ENCODE measurements at regions not wholly inside any gene's neighbourhood (a gene's known extent, or its start where the extent isn't known, plus 50 kb on each side); places are given as distances from the start of the nearest gene placed in this dataset.

GRCh38 chr18:60775978-60776377, 403.4 kb upstream of the MC4R start:
- H3K4me3 ChIP-seq (ENCODE audit: low read depth in 2 of 2, low read length in 2 of 2), result no peak overlapping the region
- H3K27me3 ChIP-seq (ENCODE audit: control insufficient read depth, insufficient read depth, low read length), result no peaks in the 10 kb centered on the region
- no peak for TF ChIP-seq TCF7L2 (IDR thresholded peaks at IDR 0.05; ENCODE audit: low read depth, low read length)
- TF ChIP-seq REST (IDR thresholded peaks at IDR 0.05; ENCODE audit: insufficient read depth in 1 of 2, low read depth in 2 of 2, low read length in 1 of 2), result no peak
- no peak for TF ChIP-seq POLR2AphosphoS5 (IDR thresholded peaks at IDR 0.05; ENCODE audit: low read depth, low read length)
- TF ChIP-seq CTCF (IDR thresholded peaks at IDR 0.05), result no peak
- no peak for TF ChIP-seq SIN3A (IDR thresholded peaks at IDR 0.05; ENCODE audit: borderline replicate concordance, insufficient read depth, low read depth, low read length)
- BruUV-seq (replicated peaks), result no TSS peak
- POLR2A ChIA-PET, result no interaction called here
- H3K36me3 ChIP-seq (ENCODE audit: control insufficient read depth, insufficient read depth, low read length), result no peaks in the 10 kb centered on the region
- H3K4me1 ChIP-seq (ENCODE audit: control insufficient read depth, insufficient read depth, low read length), result no peaks in the 10 kb centered on the region
- no peak for ATAC-seq
- in situ Hi-C loops (cut with HindIII; ENCODE audit: low pct_unique_long_range_greater_than_20kb, low sequenced_read_pairs), result no loop called here
- no peak overlapping the region for H3K27ac ChIP-seq (ENCODE audit: low read length)
- intact Hi-C loops (cut with micrococcal nuclease; ENCODE audit: unreplicated experiment), result no loop called here
- H3K9me3 ChIP-seq (ENCODE audit: control insufficient read depth, insufficient read depth, low read depth, low read length), result no peaks in the 10 kb centered on the region
- CTCF ChIA-PET, result no interaction called here
- no peak for DNase-seq (ENCODE audit: low read depth, low spot score)

GRCh38 chr18:60784161-60784560, 411.6 kb upstream of the MC4R start:
- no peak for TF ChIP-seq POLR2AphosphoS5 (IDR thresholded peaks at IDR 0.05; ENCODE audit: low read depth, low read length)
- TF ChIP-seq REST (IDR thresholded peaks at IDR 0.05; ENCODE audit: insufficient read depth in 1 of 2, low read depth in 2 of 2, low read length in 1 of 2), result no peak
- TF ChIP-seq CTCF (IDR thresholded peaks at IDR 0.05), result no peak
- no peak for TF ChIP-seq TCF7L2 (IDR thresholded peaks at IDR 0.05; ENCODE audit: low read depth, low read length)
- TF ChIP-seq SIN3A (IDR thresholded peaks at IDR 0.05; ENCODE audit: borderline replicate concordance, insufficient read depth, low read depth, low read length), result no peak
- no peaks in the 10 kb centered on the region for H3K9me3 ChIP-seq (ENCODE audit: control insufficient read depth, insufficient read depth, low read depth, low read length)
- H3K27ac ChIP-seq (ENCODE audit: low read length), result no peak overlapping the region
- no peaks in the 10 kb centered on the region for H3K36me3 ChIP-seq (ENCODE audit: control insufficient read depth, insufficient read depth, low read length)
- ChIA-PET CTCF (no interaction called here), POLR2A (no interaction called here)
- no peaks in the 10 kb centered on the region for H3K4me1 ChIP-seq (ENCODE audit: control insufficient read depth, insufficient read depth, low read length)
- DNase-seq (ENCODE audit: low read depth, low spot score) (no peak), ATAC-seq (no peak)
- intact Hi-C loops (cut with micrococcal nuclease; ENCODE audit: unreplicated experiment), result no loop called here
- no TSS peak for BruUV-seq (replicated peaks)
- H3K27me3 ChIP-seq (ENCODE audit: control insufficient read depth, insufficient read depth, low read length), result no peaks in the 10 kb centered on the region
- in situ Hi-C loops (cut with HindIII; ENCODE audit: low pct_unique_long_range_greater_than_20kb, low sequenced_read_pairs), result no loop called here
- no peak overlapping the region for H3K4me3 ChIP-seq (ENCODE audit: low read depth in 2 of 2, low read length in 2 of 2)
